Activated CD4-positive, alpha-beta T cell treated with anti-CD3 and anti-CD28 coated beads, Interleukin-2, amount 50 U/mL, for 24 hours (primary cell): ENCODE measurements at regions not wholly inside any gene's neighbourhood (a gene's known extent, or its start where the extent isn't known, plus 50 kb on each side); places are given as distances from the start of the nearest gene placed in this dataset.
"Not testable (repeated sequence)": the region's sequence is repeated elsewhere in the genome, so short reads cannot be mapped to it uniquely, and the experiment has no call there.

Source experiments
- DNase-seq, 2 donors: peaks; one replicate each; pipeline ENCODE4 v3.0.0-alpha.2; 2020; ENCODE audit warnings: low read depth in 1 of 2, low spot score in 1 of 2

- DNase-seq, result no peak
Observed at GRCh38 chr14:62497708-62498107, 547.5 kb downstream of the KCNH5 start.

- DNase-seq, result no peak
Observed at GRCh38 chr14:62501021-62501750, 544.1 kb downstream of the KCNH5 start.

- no peak for DNase-seq
Observed at GRCh38 chr14:62505045-62505444, 540.2 kb downstream of the KCNH5 start.

- DNase-seq, result not testable (repeated sequence)
Observed at GRCh38 chr14:62521309-62521708, 523.9 kb downstream of the KCNH5 start.

- no peak for DNase-seq
Observed at GRCh38 chr14:62528296-62528695, 517.0 kb downstream of the KCNH5 start.

- no peak for DNase-seq
Observed at GRCh38 chr14:62532181-62532580, 513.1 kb downstream of the KCNH5 start.

- no peak for DNase-seq
Observed at GRCh38 chr14:62546862-62547474, 498.3 kb downstream of the KCNH5 start.

- no peak for DNase-seq
Observed at GRCh38 chr14:62557416-62557815, 487.8 kb downstream of the KCNH5 start.

GRCh38 chr14:62558451-62558850 is 486.8 kb downstream of the KCNH5 start:
- no peak for DNase-seq

GRCh38 chr14:62585247-62585646 is 460.0 kb downstream of the KCNH5 start:
- DNase-seq, result no peak

- no peak for DNase-seq
Observed at GRCh38 chr14:62592877-62593276, 452.4 kb downstream of the KCNH5 start.

GRCh38 chr14:62597143-62597542 is 448.1 kb downstream of the KCNH5 start:
- DNase-seq, result no peak

- DNase-seq, result no peak
Observed at GRCh38 chr14:62599616-62600385, 445.5 kb downstream of the KCNH5 start.

- DNase-seq, result no peak
Observed at GRCh38 chr14:62602712-62603111, 442.5 kb downstream of the KCNH5 start.

- no peak for DNase-seq
Observed at GRCh38 chr14:62604524-62604923, 440.7 kb downstream of the KCNH5 start.

- no peak for DNase-seq
Observed at GRCh38 chr14:62614122-62614521, 431.1 kb downstream of the KCNH5 start.

GRCh38 chr14:62616668-62617067 is 428.6 kb downstream of the KCNH5 start:
- DNase-seq, result no peak

GRCh38 chr14:62626416-62626815 is 418.8 kb downstream of the KCNH5 start:
- DNase-seq, result no peak

GRCh38 chr14:62629176-62629725 is 416.0 kb downstream of the KCNH5 start:
- no peak for DNase-seq

GRCh38 chr14:62631176-62631575 is 414.1 kb downstream of the KCNH5 start:
- DNase-seq, result no peak

- no peak for DNase-seq
Observed at GRCh38 chr14:62632771-62633170, 412.5 kb downstream of the KCNH5 start.

- no peak for DNase-seq
Observed at GRCh38 chr14:62645649-62646048, 399.6 kb downstream of the KCNH5 start.
